ENCODE measurements at regions not wholly inside any gene's neighbourhood (a gene's known extent, or its start where the extent isn't known, plus 50 kb on each side); places are given as distances from the start of the nearest gene placed in this dataset.

DNA sequence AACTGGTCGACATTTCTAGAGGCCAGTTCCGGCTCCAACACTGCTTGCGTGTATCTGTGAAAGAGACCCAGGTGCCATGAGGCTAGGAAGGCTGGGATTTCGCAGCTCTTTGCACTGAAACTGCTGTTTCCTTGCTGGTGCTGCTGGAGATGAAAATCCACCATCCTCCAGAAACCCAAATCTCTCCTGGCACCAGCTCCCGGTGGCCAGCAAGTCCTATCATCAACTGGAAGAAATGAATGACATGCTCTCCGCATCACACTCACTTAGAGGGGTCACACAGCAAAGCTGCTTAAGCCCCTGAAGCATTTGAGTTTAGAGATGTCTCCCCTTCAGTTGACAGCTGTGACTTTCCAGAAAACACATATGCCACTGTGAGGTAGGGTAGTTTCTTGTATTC, 471.8 kb upstream of the PROK2 start:
- TF ChIP-seq POLR2A (IDR thresholded peaks at IDR 0.05), result no peak
- TF ChIP-seq, protein P1, sequence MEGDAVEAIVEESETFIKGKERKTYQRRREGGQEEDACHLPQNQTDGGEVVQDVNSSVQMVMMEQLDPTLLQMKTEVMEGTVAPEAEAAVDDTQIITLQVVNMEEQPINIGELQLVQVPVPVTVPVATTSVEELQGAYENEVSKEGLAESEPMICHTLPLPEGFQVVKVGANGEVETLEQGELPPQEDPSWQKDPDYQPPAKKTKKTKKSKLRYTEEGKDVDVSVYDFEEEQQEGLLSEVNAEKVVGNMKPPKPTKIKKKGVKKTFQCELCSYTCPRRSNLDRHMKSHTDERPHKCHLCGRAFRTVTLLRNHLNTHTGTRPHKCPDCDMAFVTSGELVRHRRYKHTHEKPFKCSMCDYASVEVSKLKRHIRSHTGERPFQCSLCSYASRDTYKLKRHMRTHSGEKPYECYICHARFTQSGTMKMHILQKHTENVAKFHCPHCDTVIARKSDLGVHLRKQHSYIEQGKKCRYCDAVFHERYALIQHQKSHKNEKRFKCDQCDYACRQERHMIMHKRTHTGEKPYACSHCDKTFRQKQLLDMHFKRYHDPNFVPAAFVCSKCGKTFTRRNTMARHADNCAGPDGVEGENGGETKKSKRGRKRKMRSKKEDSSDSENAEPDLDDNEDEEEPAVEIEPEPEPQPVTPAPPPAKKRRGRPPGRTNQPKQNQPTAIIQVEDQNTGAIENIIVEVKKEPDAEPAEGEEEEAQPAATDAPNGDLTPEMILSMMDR (IDR thresholded peaks at IDR 0.05 in 4 of 5, conservative IDR thresholded peaks at IDR 0.05 in 1 of 5), result no peak

Measured in gastrocnemius medialis (tissue), 4 donors.